ENCODE measurements at regions not wholly inside any gene's neighbourhood (a gene's known extent, or its start where the extent isn't known, plus 50 kb on each side); places are given as distances from the start of the nearest gene placed in this dataset.

- H3K9me3 Mint-ChIP-seq: no peaks in the 10 kb centered on the region
- no peaks in the 10 kb centered on the region for H3K27me3 Mint-ChIP-seq
- no peaks in the 10 kb centered on the region for H3K4me1 Mint-ChIP-seq (ENCODE audit: low read depth in 2 of 2)
- H3K4me3 Mint-ChIP-seq: no peak overlapping the region
- no peaks in the 10 kb centered on the region for H3K36me3 Mint-ChIP-seq (ENCODE audit: insufficient read depth)
- DNase-seq (no peak), ATAC-seq (replicated peaks) (no peak)
- H3K27ac Mint-ChIP-seq: no peak overlapping the region
These were observed 257.1 kb downstream of the SOX4 start for GRCh38 chr6:21850691-21851090.

- no peak for ATAC-seq (replicated peaks)
- no peak overlapping the region for H3K4me3 Mint-ChIP-seq
These were observed 262.4 kb downstream of the SOX4 start for GRCh38 chr6:21855811-21856455.

GRCh38 chr6:21856456-21856825 lies 262.9 kb downstream of the SOX4 start:
- ATAC-seq (replicated peaks) (no peak), DNase-seq (no peak)
- Mint-ChIP-seq H3K36me3 (ENCODE audit: insufficient read depth) (no peaks in the 10 kb centered on the region), H3K4me1 (ENCODE audit: low read depth in 2 of 2) (no peaks in the 10 kb centered on the region), H3K9me3 (peaks cover 0 to 3% of the 10 kb centered on the region in 2 donors), H3K27me3 (no peaks in the 10 kb centered on the region), H3K4me3 (no peak overlapping the region), H3K27ac (no peak overlapping the region)

More at GRCh38 chr6:21855811-21856455, 262.4 kb downstream of the SOX4 start:
- no peak for DNase-seq
- Mint-ChIP-seq H3K27ac (no peak overlapping the region), H3K9me3 (no peaks in the 10 kb centered on the region), H3K27me3 (no peaks in the 10 kb centered on the region), H3K36me3 (ENCODE audit: insufficient read depth) (no peaks in the 10 kb centered on the region), H3K4me1 (ENCODE audit: low read depth in 2 of 2) (no peaks in the 10 kb centered on the region)

GRCh38 chr6:21856844-21857243 lies 263.3 kb downstream of the SOX4 start:
- ATAC-seq (replicated peaks) (no peak), DNase-seq (no peak)
- Mint-ChIP-seq H3K9me3 (peaks cover 0 to 3% of the 10 kb centered on the region in 2 donors), H3K36me3 (ENCODE audit: insufficient read depth) (peaks cover 3% of the 10 kb centered on the region), H3K4me3 (no peak overlapping the region), H3K4me1 (ENCODE audit: low read depth in 2 of 2) (no peaks in the 10 kb centered on the region), H3K27me3 (no peaks in the 10 kb centered on the region), H3K27ac (no peak overlapping the region)

GRCh38 chr6:21858076-21858475 lies 264.5 kb downstream of the SOX4 start:
- DNase-seq: no peak
- Mint-ChIP-seq H3K27ac (no peak overlapping the region), H3K9me3 (peaks cover 0 to 3% of the 10 kb centered on the region in 2 donors), H3K4me3 (no peak overlapping the region), H3K4me1 (ENCODE audit: low read depth in 2 of 2) (no peaks in the 10 kb centered on the region), H3K36me3 (ENCODE audit: insufficient read depth) (peaks cover 4% of the 10 kb centered on the region), H3K27me3 (no peaks in the 10 kb centered on the region)
- ATAC-seq (replicated peaks): no peak

GRCh38 chr6:21859193-21859735 lies 265.7 kb downstream of the SOX4 start:
- ATAC-seq (replicated peaks) (no peak), DNase-seq (no peak)
- no peaks in the 10 kb centered on the region for H3K27me3 Mint-ChIP-seq
- H3K36me3 Mint-ChIP-seq (ENCODE audit: insufficient read depth): peaks cover 4% of the 10 kb centered on the region
- no peak overlapping the region for H3K4me3 Mint-ChIP-seq
- H3K9me3 Mint-ChIP-seq: peaks cover 0 to 3% of the 10 kb centered on the region in 2 donors
- H3K4me1 Mint-ChIP-seq (ENCODE audit: low read depth in 2 of 2): no peaks in the 10 kb centered on the region
- H3K27ac Mint-ChIP-seq: no peak overlapping the region

GRCh38 chr6:21861942-21862341 lies 268.4 kb downstream of the SOX4 start:
- peaks cover 4% of the 10 kb centered on the region for H3K36me3 Mint-ChIP-seq (ENCODE audit: insufficient read depth)
- H3K27ac Mint-ChIP-seq: no peak overlapping the region

GRCh38 chr6:21864206-21864605 lies 270.7 kb downstream of the SOX4 start:
- no peak for ATAC-seq (replicated peaks)
- peaks cover 0 to 7% of the 10 kb centered on the region in 2 donors for H3K9me3 Mint-ChIP-seq
- no peaks in the 10 kb centered on the region for H3K27me3 Mint-ChIP-seq
- DNase-seq: no peak
- no peaks in the 10 kb centered on the region for H3K4me1 Mint-ChIP-seq (ENCODE audit: low read depth in 2 of 2)
- no peak overlapping the region for H3K27ac Mint-ChIP-seq
- H3K4me3 Mint-ChIP-seq: no peak overlapping the region
- H3K36me3 Mint-ChIP-seq (ENCODE audit: insufficient read depth): peaks cover 4% of the 10 kb centered on the region

More at GRCh38 chr6:21861942-21862341, 268.4 kb downstream of the SOX4 start:
- no peak for ATAC-seq (replicated peaks)
- Mint-ChIP-seq H3K9me3 (peaks cover 0 to 5% of the 10 kb centered on the region in 2 donors), H3K27me3 (no peaks in the 10 kb centered on the region), H3K4me3 (no peak overlapping the region), H3K4me1 (ENCODE audit: low read depth in 2 of 2) (no peaks in the 10 kb centered on the region)
- DNase-seq: no peak

GRCh38 chr6:21868226-21868625 lies 274.7 kb downstream of the SOX4 start:
- DNase-seq (no peak), ATAC-seq (replicated peaks) (no peak)
- H3K4me1 Mint-ChIP-seq (ENCODE audit: low read depth in 2 of 2): no peaks in the 10 kb centered on the region
- no peak overlapping the region for H3K4me3 Mint-ChIP-seq
- H3K36me3 Mint-ChIP-seq (ENCODE audit: insufficient read depth): no peaks in the 10 kb centered on the region
- H3K27me3 Mint-ChIP-seq: no peaks in the 10 kb centered on the region
- H3K27ac Mint-ChIP-seq: no peak overlapping the region
- H3K9me3 Mint-ChIP-seq: peaks cover 0 to 6% of the 10 kb centered on the region in 2 donors

- peaks cover 0 to 7% of the 10 kb centered on the region in 2 donors for H3K27me3 Mint-ChIP-seq
- peaks cover 0 to 8% of the 10 kb centered on the region in 2 donors for H3K9me3 Mint-ChIP-seq
- ATAC-seq (replicated peaks) (no peak), DNase-seq (no peak)
- no peak overlapping the region for H3K4me3 Mint-ChIP-seq
- H3K4me1 Mint-ChIP-seq (ENCODE audit: low read depth in 2 of 2): no peaks in the 10 kb centered on the region
- no peaks in the 10 kb centered on the region for H3K36me3 Mint-ChIP-seq (ENCODE audit: insufficient read depth)
- no peak overlapping the region for H3K27ac Mint-ChIP-seq
These were observed 275.7 kb downstream of the SOX4 start for GRCh38 chr6:21869085-21869771.

- Mint-ChIP-seq H3K4me1 (ENCODE audit: low read depth in 2 of 2) (no peaks in the 10 kb centered on the region), H3K36me3 (ENCODE audit: insufficient read depth) (no peaks in the 10 kb centered on the region), H3K27ac (no peak overlapping the region), H3K4me3 (no peak overlapping the region), H3K27me3 (peaks cover 0 to 7% of the 10 kb centered on the region in 2 donors), H3K9me3 (peaks cover 0 to 8% of the 10 kb centered on the region in 2 donors)
- no peak for DNase-seq
- ATAC-seq (replicated peaks): no peak
These were observed 276.7 kb downstream of the SOX4 start for GRCh38 chr6:21870076-21870730.

GRCh38 chr6:21871831-21872230 lies 278.3 kb downstream of the SOX4 start:
- H3K4me1 Mint-ChIP-seq (ENCODE audit: low read depth in 2 of 2): no peaks in the 10 kb centered on the region
- no peaks in the 10 kb centered on the region for H3K36me3 Mint-ChIP-seq (ENCODE audit: insufficient read depth)
- H3K27ac Mint-ChIP-seq: no peak overlapping the region
- no peak for ATAC-seq (replicated peaks)
- H3K4me3 Mint-ChIP-seq: no peak overlapping the region
- H3K27me3 Mint-ChIP-seq: peaks cover 0 to 7% of the 10 kb centered on the region in 2 donors
- peaks cover 1 to 5% of the 10 kb centered on the region in 2 donors for H3K9me3 Mint-ChIP-seq
- DNase-seq: no peak

GRCh38 chr6:21872749-21873148 lies 279.2 kb downstream of the SOX4 start:
- no peak for DNase-seq

More at GRCh38 chr6:21872749-21873148, 279.2 kb downstream of the SOX4 start:
- H3K4me1 Mint-ChIP-seq (ENCODE audit: low read depth in 2 of 2): no peaks in the 10 kb centered on the region
- H3K27ac Mint-ChIP-seq: no peak overlapping the region
- ATAC-seq (replicated peaks): no peak
- H3K36me3 Mint-ChIP-seq (ENCODE audit: insufficient read depth): no peaks in the 10 kb centered on the region
- H3K27me3 Mint-ChIP-seq: peaks cover 0 to 7% of the 10 kb centered on the region in 2 donors
- peaks cover 8 to 10% of the 10 kb centered on the region in 2 donors for H3K9me3 Mint-ChIP-seq
- no peak overlapping the region for H3K4me3 Mint-ChIP-seq
